Suprapubic skin (tissue), 3 donors: ENCODE measurements at regions not wholly inside any gene's neighbourhood (a gene's known extent, or its start where the extent isn't known, plus 50 kb on each side); places are given as distances from the start of the nearest gene placed in this dataset.

Experiments
- POLR2A ChIP-seq, 2 donors: fragments of 450-650 bp; IDR thresholded peaks; one replicate each; pipeline ENCODE4 v1.6.1; 2017; ENCODE audit warnings: antibody characterized with exemption in 2 of 2, mild to moderate bottlenecking in 2 of 2, moderate library complexity in 2 of 2
- TF ChIP-seq, protein P1 (sequence below), 2 donors: fragments of 200-600 bp in 1 of 2; fragments of 450-650 bp in 1 of 2; sonication (generic) in 1 of 2; IDR thresholded peaks; one replicate each; pipeline ENCODE4 v1.5.1; 2016 to 2019; ENCODE audit warnings: antibody characterized with exemption in 2 of 2, mild to moderate bottlenecking in 1 of 2, moderate library complexity in 1 of 2

DNA sequence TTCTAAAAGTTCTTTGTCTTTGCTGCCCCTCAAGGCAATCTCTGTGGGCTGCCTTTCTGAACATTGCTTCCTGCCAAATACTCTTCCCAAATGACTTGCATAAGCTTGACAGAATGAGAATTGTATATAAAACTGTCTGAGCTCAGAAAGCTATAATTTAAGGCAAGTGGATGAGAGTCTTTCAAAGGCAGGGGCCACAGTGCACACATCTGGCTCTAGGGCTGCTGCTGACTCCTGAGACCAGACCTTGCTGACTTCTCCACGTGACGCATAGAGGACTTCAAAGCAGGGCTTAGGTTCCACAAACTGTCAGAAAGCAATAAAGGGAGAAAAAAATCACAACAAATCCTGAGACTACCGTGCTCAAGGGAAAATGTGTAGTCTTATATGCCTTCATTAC is 79.4 kb upstream of the DIRAS2 start:
- TF ChIP-seq, protein P1, sequence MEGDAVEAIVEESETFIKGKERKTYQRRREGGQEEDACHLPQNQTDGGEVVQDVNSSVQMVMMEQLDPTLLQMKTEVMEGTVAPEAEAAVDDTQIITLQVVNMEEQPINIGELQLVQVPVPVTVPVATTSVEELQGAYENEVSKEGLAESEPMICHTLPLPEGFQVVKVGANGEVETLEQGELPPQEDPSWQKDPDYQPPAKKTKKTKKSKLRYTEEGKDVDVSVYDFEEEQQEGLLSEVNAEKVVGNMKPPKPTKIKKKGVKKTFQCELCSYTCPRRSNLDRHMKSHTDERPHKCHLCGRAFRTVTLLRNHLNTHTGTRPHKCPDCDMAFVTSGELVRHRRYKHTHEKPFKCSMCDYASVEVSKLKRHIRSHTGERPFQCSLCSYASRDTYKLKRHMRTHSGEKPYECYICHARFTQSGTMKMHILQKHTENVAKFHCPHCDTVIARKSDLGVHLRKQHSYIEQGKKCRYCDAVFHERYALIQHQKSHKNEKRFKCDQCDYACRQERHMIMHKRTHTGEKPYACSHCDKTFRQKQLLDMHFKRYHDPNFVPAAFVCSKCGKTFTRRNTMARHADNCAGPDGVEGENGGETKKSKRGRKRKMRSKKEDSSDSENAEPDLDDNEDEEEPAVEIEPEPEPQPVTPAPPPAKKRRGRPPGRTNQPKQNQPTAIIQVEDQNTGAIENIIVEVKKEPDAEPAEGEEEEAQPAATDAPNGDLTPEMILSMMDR (IDR thresholded peaks at IDR 0.05), result no peak
- TF ChIP-seq POLR2A (IDR thresholded peaks at IDR 0.05), result no peak
